Ammon's horn (tissue), 1 donor: ENCODE measurements at regions not wholly inside any gene's neighbourhood (a gene's known extent, or its start where the extent isn't known, plus 50 kb on each side); places are given as distances from the start of the nearest gene placed in this dataset.

Source experiments
- DNase-seq: peaks from one replicate; pipeline ENCODE4 v3.0.0-alpha.2; 2016; ENCODE audit warnings: low spot score

DNA sequence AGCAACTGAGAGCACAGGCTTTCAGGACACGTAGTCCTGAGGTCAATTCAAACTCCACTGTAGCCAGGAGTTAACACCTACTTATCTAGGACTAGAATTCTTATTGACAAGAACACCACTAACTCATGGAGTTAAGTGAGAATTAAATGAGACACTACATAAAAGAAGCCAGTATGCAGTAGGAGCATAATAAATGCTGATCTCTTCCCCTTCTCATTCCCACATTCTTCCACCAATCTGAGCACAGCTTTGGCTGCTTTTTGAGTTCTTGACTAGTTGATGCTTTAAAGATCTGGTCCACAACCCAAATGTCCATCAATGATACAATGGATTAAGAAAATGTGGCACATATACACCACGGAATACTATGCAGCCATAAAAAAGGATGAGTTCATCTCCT is 55.2 kb downstream of the TTC32 start:
- no peak for DNase-seq

DNA sequence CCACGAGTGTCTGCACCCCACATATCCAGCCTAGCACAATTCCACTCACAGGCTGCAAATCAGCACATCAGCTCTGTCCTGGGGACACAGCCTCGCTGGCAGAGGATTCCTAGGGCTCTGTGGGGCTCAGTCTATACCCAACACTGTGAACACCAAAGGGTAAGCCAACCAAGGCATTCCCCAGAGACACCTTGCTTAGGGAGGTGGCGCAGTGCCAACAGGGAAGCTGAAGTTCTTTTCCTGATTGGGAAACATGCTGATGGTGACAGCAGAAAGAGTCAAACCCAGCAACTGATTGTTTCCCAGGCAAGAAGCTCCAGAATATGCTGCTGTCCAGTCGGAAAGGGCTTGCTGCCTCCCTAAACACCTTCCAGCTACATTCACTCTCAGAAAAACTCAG is 55.8 kb downstream of the TTC32 start:
- DNase-seq: no peak

DNA sequence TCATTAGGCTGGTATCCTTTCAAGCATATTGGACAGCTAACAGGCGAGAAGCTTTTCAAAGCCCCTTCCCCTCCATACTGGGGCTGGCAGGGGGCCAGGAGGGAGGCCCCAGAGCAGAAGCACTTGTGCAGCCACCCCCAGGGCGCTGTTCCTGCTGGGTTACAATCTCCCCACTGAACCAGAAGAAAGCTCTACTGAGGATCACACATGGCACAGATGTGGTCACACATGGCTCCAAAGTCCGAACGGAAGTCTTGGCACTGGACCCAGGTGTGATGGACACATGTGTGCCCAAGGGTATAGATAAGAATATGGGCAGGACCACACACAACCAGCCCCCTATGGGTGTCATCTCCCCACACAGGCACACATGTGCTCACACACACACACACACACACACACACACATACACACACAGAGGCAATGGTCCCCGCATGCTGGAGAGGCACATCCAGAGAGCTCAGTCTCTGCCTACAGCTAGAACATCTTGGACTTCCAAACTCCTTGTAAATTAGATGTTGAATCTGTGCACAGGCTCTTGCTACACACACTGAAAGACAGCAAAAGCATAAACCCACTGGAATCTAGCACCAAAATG is 56.4 kb downstream of the TTC32 start:
- no peak for DNase-seq

DNA sequence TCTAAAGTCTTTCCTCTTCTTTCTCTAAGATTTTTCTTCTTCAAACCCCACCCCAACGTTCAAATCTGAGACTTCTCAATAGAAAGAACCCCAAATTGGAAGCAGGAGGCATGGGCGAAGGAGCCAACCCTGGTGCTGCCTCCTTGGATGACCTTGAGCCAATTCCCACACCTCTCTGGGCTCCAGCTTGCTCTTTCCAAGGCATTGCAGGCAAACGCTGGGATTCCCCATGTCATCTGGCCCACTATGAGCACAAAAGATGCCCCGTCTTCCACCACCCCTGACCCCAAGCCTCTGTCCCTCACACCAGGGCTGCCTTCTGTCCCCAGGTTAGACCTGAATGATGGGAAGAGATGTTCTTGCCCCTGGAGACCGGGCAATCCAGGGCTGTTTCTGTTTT is 57.0 kb downstream of the TTC32 start:
- DNase-seq: no peak

DNA sequence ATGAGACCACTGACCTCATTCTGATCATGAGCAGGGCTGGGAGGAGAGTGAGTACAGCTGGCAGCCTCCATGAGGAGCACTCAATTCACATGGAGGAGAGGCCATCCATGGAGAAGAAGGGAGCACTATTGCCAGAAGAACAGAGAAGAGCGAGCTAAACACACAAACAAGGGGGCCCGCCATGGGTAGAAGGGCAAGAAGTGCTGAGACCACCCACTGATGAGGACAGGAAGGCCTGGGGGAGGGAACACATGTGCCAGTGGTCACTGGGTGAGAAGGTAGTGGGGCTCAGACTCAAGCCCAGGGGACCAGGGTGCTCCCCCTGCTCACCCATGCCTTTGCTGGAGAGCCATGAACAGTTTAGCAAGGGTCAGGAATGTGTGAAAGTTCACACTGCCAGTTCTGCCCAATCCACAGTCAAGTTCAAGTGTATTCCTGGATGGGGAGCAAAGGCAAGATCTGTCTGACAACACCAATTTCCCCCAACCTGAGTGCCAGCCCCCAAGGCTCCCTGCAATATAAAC is 57.7 kb downstream of the TTC32 start:
- DNase-seq: no peak

DNA sequence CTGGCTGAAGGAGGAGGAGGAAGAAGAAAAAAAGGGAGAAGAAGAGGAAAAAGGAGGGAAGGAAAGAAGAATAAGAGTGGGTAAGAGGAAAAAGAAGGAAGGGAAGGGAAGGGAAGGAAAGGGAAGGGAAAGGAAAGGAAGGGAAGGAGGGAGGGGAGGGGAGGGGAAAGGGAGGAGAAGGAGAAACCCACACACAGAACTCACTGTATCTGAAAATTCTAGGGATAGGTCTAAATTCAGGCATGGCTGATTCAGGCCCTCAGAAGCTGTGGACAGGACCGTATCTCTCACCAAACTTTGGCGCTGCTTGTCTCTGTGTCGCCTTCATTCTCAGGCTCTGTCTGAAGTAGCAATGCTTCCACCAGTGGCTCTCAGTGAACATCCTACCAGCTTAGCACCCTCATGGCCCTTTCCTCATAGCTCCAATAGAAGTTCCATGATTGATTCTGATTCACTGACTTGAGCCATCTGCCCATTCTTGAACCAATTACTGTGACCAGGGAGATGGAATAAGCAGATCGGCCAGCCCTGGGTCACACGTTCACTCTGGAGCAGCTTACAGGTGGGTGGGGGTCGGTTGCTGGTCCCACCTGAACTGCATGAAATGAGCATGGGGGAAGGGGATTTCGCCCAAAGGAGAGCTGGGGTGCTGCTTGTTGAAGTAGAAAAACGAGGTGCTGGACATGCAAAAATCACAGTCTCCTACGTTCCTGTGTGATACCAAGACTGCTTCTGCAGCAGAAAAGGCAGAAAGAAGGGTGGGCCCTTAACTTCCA is 59.7 kb downstream of the TTC32 start:
- no peak for DNase-seq

DNA sequence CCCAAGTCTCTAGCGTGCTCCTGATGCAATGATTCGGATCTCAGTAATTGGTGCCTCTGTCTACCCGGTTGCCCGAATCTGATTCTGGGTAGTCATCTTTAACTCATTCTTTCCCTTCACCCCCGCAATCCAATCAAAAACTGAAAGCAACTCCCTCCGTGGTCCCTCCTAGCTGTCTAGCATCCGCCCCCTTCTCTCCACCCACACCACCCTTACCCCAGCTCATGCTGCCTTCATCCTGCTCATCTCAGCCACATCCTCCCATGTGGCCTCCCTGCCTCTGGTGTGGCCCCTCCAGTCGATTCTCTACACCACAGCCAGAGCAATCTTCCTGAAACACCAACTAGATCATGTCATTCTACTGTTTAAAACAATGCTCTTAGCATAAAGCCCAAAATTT is 62.3 kb downstream of the TTC32 start:
- DNase-seq: no peak

DNA sequence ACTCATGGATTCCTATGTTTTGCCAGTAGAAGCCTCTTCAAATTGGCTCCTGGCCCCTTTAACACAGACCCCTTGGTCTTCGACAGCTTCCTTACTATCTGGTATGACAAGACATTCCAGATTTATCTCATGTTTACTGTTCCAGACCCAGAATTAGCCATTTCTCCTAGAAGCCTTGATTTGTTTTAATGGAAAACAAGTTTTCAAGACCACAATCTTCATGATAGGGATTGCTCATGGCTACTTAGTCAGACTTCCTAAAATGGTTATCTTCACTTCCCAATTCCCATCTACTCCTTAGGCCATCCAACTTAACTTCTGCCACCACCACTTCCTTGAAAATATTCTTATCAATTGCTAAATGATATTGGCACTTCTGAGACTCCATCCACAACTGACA is 63.2 kb downstream of the TTC32 start:
- DNase-seq: no peak

DNA sequence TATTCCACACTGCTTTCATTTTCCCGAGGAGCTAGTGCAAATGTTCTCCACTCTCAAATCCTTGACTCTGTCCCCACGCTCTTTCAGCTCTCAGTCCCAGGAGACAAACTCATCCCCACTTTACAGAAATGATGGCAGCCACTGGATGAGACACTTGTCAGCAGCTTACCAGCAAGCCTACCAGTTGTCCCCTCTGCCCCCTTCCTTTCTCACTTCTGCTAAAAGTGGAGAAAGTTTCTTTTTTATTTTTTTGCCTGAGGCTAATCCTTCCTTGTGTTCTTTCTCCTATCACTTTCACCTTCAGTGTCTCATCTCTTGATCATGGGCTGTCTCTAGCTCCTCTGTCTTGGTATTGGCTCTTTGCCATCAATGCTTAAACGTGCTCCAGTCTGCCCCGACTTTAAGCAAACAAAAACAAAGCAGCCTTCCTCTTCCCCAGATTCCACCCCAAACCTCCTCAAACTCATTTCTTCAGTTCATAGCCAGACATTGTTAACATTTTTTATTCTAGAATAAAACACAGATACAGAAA is 64.5 kb downstream of the TTC32 start:
- no peak for DNase-seq

DNA sequence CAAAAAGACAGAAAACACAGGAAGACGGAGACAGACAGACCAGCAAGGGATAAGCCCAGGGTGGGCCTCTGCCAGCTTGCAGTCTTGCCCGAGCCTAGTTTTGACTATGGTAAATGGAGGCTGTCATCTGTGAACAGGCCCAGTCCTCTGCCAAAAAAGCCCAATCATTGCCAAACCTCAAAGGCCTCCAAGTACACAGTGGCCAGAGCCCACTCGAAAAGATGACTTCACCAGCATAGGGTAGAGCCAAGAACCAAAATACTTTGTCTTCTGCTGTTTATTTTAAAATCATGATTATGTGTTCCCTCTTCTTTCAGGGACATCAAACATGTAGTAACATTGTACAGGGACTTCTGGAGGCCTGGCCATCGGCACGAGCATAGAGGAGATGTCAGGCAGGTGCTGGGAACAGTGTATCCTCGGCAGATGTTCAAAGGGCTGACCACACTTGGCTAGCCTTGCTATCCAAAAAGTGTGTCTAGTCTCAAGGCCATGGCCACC is 66.0 kb downstream of the TTC32 start:
- DNase-seq: no peak

DNA sequence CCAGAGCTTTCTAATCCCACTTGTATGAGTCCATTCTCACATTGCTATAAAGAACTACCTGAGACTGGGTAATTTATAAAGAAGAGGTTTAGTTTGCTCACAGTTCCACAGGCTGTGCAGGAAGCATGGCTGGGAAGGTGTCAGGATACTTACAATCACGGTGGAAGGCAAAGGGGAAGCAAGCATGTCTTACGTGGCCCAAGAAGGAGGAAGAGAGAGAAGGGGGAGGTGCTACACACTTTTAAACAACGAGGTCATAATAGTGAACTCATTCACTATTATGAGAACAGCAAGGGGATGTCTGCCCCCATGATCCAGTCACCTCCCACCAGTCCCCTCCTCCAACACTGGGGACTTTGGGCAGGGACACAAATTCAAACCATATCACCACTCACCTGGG is 67.8 kb downstream of the TTC32 start:
- DNase-seq: no peak

DNA sequence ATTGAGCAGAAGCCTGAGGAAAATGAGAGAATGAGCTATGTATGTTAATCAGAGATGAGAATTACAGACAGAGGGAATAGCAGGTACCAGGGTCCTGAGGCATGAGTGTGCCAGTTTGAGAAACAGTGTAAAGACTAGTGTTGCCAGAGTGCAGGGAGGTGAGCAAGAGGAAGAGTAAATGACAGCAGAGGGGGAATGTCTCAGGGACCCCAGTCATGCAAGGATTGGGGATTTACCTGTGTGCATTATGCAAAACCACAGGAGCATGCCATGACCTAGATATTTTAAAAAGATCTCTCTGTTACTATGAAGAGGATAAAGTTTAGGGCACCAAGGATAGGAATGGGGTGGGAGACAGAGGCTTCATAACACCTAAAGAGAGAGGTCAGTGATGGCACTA is 72.1 kb downstream of the TTC32 start:
- DNase-seq: no peak

DNA sequence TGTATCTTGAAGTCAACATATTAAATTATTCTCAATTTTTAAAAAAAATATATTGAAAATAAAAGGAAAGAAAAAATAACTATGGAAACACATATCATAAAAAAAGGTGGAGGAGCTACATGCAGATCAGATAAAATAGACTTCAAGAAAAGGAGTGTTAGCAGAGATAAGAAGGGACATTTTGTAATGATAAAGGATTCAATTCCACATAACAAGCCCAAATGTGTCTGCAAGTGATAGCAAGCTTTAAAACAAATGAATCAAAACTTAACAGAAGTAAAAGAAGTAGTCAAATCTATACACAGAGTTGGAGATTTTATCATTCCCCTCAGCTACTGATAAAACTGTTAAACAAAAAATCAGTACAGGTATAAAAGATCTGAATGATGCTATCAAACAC is 74.9 kb downstream of the TTC32 start:
- no peak for DNase-seq

DNA sequence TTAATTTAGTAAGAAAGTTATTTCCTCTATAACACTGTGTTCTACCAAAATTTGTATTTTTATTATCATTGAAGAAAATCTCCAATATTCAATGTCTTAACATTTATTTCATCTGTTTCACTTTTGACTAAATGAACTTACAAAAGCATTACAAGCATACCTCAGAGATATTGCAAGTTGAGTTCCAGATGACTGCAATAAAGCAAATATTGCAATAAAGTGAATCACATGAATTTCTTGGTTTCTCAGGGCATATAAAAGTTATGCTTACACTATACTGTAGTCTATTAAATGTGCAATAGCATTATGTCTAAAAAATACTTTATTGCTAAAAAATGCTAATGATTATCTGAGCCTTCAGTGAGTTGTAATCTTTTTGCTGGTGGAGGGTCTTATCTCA is 78.3 kb downstream of the TTC32 start:
- DNase-seq: no peak

DNA sequence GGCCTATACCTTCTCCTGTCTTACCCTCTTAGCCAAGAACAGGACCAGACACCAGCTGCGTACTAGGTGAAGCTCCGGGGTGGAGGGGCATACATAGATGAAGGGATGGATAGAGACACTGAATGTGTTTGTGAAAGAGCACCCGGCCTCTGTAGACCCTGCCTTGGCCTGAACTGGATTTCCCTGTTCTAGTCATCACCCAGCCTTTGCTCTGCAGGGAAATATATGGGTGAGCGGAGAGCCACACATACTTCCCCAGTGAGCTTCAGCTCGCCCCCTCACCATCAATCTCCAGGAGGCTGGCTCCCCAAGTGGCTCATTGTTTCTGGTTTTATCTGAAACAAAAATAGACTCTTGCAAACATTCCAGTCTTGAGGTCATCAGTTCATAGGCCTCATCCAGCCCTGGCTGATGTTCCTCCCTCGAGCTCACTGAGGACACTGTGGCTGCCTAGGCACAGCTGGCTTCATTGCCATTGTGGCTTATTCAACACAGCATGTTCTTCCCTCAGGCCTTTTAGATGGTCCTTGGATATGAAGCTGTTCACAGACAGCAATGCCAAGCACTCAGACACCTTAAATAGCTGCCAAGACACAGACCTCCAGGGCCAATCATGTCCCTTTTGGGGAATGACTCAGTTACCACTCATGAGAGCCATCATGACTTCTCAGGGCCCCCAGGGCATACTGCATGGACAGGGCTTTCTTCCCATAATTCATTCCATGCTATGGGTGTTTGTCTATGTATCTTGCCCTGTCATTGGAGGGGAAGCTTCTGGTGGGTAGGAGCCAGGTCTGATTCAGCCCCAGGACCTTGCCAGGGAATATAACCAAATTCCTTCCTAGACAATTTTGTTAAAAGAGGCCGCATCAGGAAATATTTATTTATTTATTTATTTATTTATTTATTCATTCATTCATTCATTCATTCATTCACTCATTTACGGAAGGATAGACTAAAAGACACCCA is 82.4 kb downstream of the TTC32 start:
- DNase-seq: no peak

DNA sequence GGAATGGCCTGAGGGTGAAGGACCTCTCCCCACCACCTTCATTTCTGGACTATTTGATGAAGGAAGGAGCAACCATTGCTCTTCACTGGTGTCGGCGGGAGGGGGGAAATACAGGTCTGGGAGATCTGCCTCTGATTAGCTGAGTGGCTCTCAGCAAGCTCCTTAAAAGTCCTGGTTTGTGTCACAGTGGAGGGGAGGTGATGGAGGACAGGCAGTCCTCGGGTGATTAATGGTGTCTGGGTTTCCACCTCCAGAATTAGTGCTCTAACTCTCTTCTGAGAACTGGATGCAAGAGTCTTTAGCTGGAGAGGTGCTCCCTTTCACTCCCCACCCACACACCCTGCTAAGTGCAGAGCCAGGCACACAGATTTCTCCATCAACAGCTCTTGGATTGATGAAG is 83.2 kb downstream of the TTC32 start:
- no peak for DNase-seq

DNA sequence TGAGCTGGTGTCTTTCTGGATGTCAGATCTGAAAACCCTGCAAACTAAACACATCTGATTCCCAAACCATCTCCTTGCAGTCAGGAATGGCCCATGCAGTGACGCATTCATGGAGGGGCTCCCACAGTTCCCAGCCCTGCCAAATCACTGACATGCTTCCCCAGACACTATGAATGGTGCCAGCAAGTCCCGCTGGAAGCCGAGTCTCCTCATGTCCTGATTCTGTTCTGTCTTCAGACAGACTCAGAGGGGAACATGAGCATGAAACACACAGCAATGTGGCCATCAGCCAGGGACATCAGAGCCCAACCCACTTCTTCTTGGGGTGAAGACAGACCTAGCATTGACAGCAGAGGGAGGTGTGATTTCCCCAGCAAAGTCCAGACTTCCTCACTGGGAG is 83.7 kb downstream of the TTC32 start:
- DNase-seq: no peak

DNA sequence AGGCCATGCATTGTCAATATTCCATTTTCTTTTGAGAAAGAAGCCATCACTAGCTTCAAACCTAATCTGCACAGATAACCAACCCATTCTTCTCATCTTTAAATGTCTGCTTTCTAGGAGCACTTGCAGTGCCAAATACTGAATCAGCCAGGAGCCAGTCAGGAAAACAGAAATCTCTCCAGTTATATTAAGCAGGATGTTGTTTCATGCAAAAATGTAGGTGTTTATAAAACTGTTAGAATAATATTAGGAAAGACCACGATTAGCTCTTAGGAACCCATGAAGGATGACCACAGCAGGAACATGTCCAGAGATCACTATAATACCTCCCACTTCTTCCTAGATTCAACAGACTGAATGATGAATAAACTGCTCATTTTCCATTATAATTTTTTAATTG is 86.0 kb downstream of the TTC32 start:
- DNase-seq: no peak

DNA sequence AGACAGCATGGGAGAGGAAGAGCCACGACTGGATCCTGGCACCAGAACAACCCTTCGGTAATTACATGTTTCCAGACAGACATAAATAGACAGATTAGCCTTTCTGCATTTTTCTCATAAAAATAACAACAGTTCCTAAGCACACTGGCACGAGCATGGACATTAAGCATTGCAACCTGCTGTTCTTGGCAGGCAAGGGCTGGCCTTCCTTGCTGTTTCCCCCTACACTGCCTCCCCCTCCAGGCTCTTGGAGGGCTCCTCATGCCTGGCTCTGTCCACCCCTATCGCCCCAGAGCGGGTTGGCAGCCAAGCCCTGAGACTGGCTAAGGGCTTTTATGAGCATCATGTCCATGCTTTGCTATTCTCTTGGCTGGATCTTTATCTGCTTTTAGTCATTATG is 89.6 kb downstream of the TTC32 start:
- DNase-seq: no peak

DNA sequence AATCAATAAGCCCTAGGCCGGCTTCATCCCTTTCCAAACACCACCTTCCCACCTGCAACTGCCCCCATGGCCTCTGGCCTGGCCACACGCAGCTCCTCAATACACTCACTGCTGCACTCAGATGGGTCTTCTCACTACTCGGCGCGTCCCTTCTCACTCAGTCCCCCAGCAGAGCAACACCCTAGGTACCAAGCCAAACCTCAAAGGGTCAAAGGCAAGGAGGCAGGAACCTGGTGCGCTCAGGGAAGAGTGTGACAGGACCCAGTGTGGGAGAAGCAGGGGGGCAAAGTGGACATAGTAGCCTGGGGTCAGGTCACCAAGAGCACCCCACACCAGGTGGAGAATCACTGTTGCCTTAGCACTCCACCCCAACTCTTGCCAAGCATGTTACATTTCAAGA is 90.6 kb downstream of the TTC32 start:
- no peak for DNase-seq

DNA sequence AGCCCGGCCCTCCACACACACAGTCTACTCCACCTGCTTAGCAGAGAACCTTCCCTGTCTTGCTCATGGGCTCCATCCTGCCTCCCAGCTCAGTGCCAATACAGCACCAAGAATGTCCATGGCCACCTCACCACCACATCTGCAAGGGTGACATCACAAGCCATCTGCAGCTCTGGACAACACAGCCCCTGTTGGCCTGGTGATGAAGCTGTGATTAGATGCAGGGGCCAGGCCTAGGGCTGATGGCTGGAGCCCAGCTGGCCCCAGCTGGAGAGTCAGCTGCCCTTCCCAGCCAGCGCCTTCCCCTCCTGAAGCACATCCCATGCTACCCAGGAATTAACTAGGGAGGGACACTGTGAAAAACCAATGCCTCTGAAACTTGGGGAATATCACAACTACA is 91.1 kb downstream of the TTC32 start:
- peak; percentile 14 for DNase-seq

DNA sequence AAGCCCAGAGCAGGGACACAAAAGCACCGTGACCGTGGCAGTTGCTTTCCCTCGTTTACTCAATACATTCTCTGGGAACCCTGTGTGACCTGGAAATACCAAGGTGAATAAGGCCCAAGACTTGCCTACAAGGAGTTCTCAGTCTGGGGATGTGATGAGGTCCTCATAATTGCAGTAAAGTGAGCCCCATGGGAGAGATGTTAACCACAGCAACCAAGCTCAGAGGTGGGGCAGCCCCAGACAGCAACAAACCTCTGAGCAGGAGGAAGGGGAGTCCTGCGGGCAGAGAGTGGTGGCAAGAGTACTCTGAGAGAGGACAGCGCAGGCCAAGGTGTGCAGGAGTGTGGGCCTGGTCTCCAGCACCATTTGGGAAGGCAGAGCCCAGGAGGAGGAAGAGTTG is 91.6 kb downstream of the TTC32 start:
- DNase-seq: no peak
